Right renal pelvis (tissue), 4 donors: ENCODE measurements at regions not wholly inside any gene's neighbourhood (a gene's known extent, or its start where the extent isn't known, plus 50 kb on each side); places are given as distances from the start of the nearest gene placed in this dataset.
A peak's percentile ranks its signal among the peaks of the same experiment; 100 is the strongest.

ENCODE experiments used
- DNase-seq, 4 donors: peaks; one replicate each; pipeline ENCODE4 v3.0.0-alpha.2; 2013; ENCODE audit warnings: low read depth in 4 of 4, low spot score in 3 of 4, missing footprints in 1 of 4

- DNase-seq = no peak
Observed at GRCh38 chr3:177721864-177722785, 524.8 kb upstream of the TBL1XR1 start.

DNA sequence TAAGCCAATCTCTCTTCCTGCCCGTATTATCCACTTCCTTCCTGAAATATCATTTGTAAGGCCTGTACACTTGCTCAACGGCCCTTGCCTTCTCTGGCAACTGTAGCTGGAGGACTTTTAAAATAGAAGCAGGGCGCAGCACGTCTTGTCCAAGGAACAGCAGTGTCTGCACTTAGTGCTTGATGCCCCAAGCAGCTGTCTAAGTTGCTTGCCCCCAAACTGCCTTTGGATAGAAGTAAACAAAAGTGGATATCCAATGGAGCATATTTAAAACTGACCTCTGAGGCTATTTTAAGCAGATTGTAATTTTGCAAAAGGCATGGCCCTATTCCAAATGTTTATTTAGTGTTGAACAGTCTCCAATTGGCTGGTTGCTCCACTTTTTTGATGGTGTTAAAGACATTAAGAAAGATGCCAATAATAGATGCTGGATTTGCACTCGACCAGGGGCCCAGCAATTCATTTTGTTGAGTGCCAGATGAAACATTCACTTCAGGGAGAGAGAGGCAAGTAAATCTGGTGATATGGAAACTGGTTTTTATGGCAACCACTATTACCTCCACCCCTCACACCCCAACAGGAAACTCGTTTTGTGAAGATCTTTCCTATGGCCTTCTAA lies 526.8 kb upstream of the TBL1XR1 start:
- no peak for DNase-seq

DNA sequence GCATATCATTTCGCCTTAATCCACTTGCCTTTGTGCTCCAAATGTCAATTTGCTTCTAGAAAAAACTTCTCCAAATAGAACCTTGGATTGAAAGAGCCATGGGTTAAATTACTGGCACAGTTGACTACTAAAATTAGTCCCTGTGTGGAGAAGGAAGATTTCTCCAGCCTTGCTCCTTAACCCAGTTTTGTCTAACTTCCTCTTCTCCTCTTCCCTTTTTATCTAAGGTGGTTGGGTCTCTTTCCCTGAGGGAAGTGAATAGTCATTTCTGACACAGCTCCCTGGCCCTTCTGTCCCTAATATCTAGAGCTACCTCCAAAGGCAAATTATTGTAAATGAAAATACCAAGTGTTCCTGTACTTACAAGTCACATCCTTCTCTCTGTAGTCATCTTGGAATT lies 527.9 kb upstream of the TBL1XR1 start:
- no peak for DNase-seq

GRCh38 chr3:177726807-177727206 lies 529.5 kb upstream of the TBL1XR1 start:
- DNase-seq = no peak

GRCh38 chr3:177729956-177730681 lies 532.8 kb upstream of the TBL1XR1 start:
- no peak for DNase-seq

DNA sequence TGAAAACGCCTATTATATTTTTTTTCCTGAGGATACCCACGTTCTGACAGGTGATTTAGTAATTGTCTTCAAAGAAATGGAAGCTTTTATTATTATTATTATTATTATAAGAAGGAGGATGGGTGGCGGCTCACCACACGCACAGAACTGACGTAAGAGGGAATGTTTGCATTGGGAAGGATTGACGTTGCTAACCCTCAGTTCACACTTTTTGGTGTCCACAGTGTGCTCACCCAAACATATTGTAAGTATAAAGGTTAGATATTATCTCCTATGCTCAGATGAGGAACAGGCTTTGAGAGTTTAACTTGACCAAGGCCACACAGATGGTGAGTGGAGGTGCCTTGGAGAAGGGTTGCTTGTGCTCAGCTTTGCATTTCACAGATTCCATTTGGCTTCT lies 533.5 kb upstream of the TBL1XR1 start:
- no peak for DNase-seq

- DNase-seq = no peak
Observed at GRCh38 chr3:177731644-177732268, 534.5 kb upstream of the TBL1XR1 start.

DNA sequence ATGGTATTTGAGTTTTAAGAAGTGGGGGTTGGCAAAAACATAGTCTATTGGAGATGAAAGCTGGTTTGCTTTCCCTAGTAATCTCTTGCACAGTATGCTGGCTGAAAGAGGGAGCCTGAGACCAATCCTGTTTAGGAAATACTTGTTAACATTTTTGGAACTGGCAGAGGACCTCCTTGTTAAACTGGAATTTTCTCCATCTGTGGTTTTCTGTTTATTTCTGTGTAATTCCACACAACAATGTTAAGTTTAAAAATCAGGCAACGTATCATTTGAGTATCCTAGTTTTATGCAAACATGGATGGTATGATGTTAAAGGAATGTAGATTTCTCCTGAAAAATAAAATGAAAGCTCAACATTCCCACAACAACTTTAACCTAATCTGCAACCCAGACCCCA lies 536.0 kb upstream of the TBL1XR1 start:
- no peak for DNase-seq

DNA sequence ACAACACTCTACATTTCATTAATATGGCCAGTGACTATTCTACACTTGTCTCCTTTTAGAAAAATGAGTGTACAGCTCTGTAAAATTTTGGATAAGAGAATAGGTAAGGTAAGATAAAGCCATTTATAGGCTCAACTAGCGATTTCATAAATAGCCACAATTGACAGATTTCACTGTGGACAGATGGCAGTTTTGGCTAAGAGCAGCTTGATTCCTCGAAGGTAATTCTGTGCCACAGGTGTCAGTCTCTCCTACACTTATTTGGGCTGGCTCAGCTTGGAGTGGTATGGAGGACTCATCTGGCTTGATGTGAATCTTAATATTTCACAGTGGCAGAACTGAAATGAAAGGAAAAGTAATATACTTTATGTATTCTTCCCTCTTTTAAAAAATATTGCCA lies 536.7 kb upstream of the TBL1XR1 start:
- no peak for DNase-seq

GRCh38 chr3:177735431-177735830 lies 538.1 kb upstream of the TBL1XR1 start:
- peak in 1 of 4 donors; percentile 28 for DNase-seq

GRCh38 chr3:177739461-177739860 lies 542.2 kb upstream of the TBL1XR1 start:
- DNase-seq = no peak

DNA sequence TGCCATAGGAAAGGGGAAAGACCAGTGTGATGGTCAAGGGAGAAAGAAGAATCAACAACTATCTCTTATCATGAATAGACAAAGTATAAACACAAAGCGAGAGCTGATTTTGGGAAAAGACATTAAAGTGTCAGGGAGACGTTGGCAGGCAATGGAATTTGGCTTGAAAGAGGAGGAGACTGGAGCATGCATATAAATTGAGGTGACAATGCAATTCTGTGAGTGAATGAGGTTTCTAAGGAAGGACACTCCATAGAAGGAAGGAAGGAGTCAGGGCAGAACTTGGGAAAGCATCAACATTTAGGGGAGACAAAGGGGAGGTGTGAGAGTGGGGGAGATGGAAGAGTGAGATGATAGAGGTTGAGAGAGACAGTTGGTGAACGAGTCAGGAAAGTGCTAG lies 543.0 kb upstream of the TBL1XR1 start:
- no peak for DNase-seq

DNA sequence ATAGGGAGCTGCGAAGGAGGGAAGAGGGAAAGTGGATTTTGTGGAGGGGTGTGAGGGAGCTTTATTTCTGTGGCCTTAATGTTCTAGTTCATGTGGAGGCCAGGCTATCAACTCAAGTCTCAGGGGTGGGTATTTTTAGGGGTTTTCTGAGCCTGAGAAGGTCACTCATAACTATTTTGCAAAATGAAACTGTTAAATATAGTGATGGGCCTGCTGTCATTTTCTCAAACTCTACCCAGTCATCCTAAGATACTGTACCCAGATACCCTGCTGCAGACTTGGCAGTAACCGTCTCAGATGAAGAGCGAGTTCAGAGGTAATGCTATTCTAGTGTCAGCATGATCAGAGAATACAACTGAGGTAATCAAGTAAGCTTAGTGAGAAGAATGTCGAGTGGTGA lies 545.0 kb upstream of the TBL1XR1 start:
- DNase-seq = no peak

GRCh38 chr3:177743173-177743890 lies 546.0 kb upstream of the TBL1XR1 start:
- DNase-seq = no peak

- DNase-seq = no peak
Observed at GRCh38 chr3:177744873-177745606, 547.8 kb upstream of the TBL1XR1 start.

DNA sequence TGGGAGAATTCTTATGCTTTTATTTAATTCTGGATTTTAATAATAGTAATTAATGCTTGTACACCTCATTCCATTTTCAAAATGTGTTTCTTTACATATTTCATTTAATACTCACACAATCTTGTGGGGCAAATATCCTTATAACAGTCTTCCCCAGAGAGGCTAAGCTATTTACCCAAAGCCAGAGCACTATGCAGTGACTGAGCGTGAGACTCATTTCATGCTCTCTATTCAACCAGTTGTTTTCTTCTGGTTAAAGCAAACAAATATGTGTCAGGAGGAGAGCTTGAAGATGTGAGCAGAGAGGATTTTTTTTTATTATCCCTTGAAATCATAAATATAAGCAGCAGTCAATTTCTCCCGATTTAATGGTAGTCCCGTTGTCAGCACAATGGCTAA lies 548.3 kb upstream of the TBL1XR1 start:
- DNase-seq = no peak

GRCh38 chr3:177746337-177746933 lies 549.2 kb upstream of the TBL1XR1 start:
- no peak for DNase-seq

- DNase-seq = no peak
Observed at GRCh38 chr3:177749836-177750235, 552.6 kb upstream of the TBL1XR1 start.

- DNase-seq = no peak
Observed at GRCh38 chr3:177750436-177750835, 553.2 kb upstream of the TBL1XR1 start.
